Uterus (tissue), 2 donors: ENCODE measurements at regions not wholly inside any gene's neighbourhood (a gene's known extent, or its start where the extent isn't known, plus 50 kb on each side); places are given as distances from the start of the nearest gene placed in this dataset.

Source experiments
- CTCF ChIP-seq, 4 experiments: fragments of 200-600 bp in 2 of 4; fragments of 450-650 bp in 2 of 4; sonication (generic) in 2 of 4; IDR thresholded peaks; one replicate each; pipeline ENCODE4 v1.5.1; 2016 to 2019; ENCODE audit warnings: antibody characterized with exemption in 4 of 4, mild to moderate bottlenecking in 2 of 4, moderate library complexity in 1 of 4
- POLR2A ChIP-seq, 2 donors: fragments of 450-650 bp; IDR thresholded peaks; one replicate each; pipeline ENCODE4 v1.6.1; 2016; ENCODE audit warnings: antibody characterized with exemption in 2 of 2, mild to moderate bottlenecking in 1 of 2, moderate library complexity in 1 of 2

DNA sequence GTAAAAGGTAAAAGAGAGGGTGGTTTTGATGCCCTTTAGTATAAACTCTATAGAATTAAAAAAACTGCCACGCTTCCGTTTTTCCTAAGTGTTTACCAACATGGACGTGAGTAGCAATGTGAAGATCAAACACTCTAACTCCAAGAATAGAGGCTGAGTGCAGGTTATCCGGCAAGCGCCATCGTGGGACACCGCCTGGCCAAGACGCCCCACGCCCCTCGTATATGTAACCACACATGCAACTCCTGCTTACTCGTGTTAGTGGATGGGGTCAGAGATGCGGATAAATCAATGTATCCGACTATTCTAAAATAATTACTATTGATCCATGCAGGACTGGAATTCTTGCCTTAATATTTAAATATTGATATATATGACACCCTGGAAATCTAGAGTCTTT lies 741.3 kb downstream of the GALR1 start:
- no peak for TF ChIP-seq CTCF (IDR thresholded peaks at IDR 0.05)
- TF ChIP-seq POLR2A (IDR thresholded peaks at IDR 0.05) = no peak
